ENCODE measurements at regions not wholly inside any gene's neighbourhood (a gene's known extent, or its start where the extent isn't known, plus 50 kb on each side); places are given as distances from the start of the nearest gene placed in this dataset.

- TF ChIP-seq CTCF (IDR thresholded peaks at IDR 0.05; ENCODE audit: low read length) = peak; percentile 46
- no peak for TF ChIP-seq EZH2phosphoT487 (IDR thresholded peaks at IDR 0.05; ENCODE audit: low read length)
- TF ChIP-seq EZH2 (optimal IDR thresholded peaks at IDR 0.05; ENCODE audit: low read depth, low read length) = no peak
These were observed 269.9 kb upstream of the PAPPA start for GRCh38 chr9:115883467-115884329.
